ENCODE measurements at regions not wholly inside any gene's neighbourhood (a gene's known extent, or its start where the extent isn't known, plus 50 kb on each side); places are given as distances from the start of the nearest gene placed in this dataset.

DNA sequence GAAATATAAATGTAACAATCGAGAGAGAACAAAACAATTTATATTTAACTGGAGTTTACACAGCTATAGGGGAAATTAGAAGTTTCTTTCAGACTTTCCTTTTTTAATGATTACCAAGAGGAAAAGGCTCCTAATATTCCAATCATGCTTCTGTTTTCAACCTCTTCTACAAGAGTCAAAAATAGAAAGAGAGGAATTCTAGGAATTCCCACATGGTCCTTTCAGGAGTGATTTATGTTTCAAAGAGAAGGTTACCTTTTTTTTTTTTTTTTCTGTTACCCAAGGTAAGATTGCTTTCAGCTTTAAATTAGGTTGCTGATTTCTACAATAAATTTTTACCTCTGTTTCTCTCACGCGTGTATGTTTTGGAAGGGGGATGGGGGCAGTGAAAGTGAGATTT is 355.3 kb upstream of the DCBLD2 start:
- peaks cover 2% of the 10 kb centered on the region for H3K9me3 Mint-ChIP-seq
- no peaks in the 10 kb centered on the region for H3K36me3 Mint-ChIP-seq (ENCODE audit: low read depth)
- TF ChIP-seq, protein P1, sequence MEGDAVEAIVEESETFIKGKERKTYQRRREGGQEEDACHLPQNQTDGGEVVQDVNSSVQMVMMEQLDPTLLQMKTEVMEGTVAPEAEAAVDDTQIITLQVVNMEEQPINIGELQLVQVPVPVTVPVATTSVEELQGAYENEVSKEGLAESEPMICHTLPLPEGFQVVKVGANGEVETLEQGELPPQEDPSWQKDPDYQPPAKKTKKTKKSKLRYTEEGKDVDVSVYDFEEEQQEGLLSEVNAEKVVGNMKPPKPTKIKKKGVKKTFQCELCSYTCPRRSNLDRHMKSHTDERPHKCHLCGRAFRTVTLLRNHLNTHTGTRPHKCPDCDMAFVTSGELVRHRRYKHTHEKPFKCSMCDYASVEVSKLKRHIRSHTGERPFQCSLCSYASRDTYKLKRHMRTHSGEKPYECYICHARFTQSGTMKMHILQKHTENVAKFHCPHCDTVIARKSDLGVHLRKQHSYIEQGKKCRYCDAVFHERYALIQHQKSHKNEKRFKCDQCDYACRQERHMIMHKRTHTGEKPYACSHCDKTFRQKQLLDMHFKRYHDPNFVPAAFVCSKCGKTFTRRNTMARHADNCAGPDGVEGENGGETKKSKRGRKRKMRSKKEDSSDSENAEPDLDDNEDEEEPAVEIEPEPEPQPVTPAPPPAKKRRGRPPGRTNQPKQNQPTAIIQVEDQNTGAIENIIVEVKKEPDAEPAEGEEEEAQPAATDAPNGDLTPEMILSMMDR (IDR thresholded peaks at IDR 0.05): no peak
- H3K27ac Mint-ChIP-seq: no peak overlapping the region
- H3K4me3 Mint-ChIP-seq: no peak overlapping the region
- intact Hi-C loops (cut with micrococcal nuclease): no loop called here
- H3K27me3 Mint-ChIP-seq: no peaks in the 10 kb centered on the region
- ATAC-seq: no peak
- POLR2A ChIA-PET: no interaction called here
- CTCF ChIA-PET: no interaction called here
- no peaks in the 10 kb centered on the region for H3K4me1 Mint-ChIP-seq (ENCODE audit: low read depth)
- no peak for DNase-seq

DNA sequence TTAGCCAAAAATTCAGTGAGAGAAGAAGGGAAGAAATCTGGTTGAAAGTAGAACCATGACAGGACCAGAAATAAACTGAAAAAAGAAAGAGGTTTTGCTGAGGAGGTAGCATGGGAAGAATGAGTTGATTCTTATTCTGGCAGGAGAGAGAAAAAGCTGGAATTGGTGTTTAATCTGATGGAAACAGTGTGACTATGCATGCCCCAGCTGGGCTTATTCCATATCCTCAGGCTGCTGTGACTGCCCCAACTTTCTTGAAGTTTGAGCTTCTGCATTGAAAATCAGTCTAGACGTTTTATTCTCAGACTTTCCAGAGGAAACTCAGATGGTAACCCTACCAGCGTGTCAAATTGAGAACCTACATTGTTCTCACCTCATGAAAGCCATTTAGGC is 352.5 kb upstream of the DCBLD2 start:
- no peaks in the 10 kb centered on the region for H3K27me3 Mint-ChIP-seq
- H3K36me3 Mint-ChIP-seq (ENCODE audit: low read depth): no peaks in the 10 kb centered on the region
- ChIA-PET CTCF (no interaction called here), POLR2A (no interaction called here)
- TF ChIP-seq, protein P1 (IDR thresholded peaks at IDR 0.05): no peak
- H3K27ac Mint-ChIP-seq: no peak overlapping the region
- no peak overlapping the region for H3K4me3 Mint-ChIP-seq
- DNase-seq (no peak), ATAC-seq (no peak)
- no peaks in the 10 kb centered on the region for H3K4me1 Mint-ChIP-seq (ENCODE audit: low read depth)
- peaks cover 2% of the 10 kb centered on the region for H3K9me3 Mint-ChIP-seq
- intact Hi-C loops (cut with micrococcal nuclease): no loop called here

DNA sequence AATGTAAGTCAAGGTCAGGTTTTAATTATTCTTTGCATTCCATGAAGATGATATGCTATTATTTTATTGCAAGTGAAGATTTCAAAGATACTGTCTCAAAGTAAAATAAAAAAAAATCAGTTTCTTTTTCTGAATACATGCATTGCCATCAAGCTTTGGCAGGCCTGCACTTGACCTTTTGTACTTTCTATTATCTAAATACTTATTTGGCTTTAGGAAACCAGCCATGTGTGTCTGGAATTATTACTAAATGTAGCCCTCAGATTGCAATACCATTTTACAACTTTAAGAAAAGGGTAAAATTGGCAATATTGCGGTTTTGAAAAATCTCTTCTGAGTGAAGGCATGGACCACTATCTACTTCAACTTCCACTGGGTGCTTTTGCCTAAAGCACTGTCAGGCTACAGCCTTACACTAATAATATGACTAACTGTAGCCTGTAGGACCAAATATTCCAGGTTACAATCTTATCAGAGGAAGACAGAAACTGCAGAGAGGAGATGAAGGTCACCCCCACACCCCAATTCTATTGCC is 349.4 kb upstream of the DCBLD2 start:
- H3K27ac Mint-ChIP-seq: no peak overlapping the region
- CTCF ChIA-PET: no interaction called here
- no peaks in the 10 kb centered on the region for H3K36me3 Mint-ChIP-seq (ENCODE audit: low read depth)
- DNase-seq: no peak
- intact Hi-C loops (cut with micrococcal nuclease): no loop called here
- no peaks in the 10 kb centered on the region for H3K4me1 Mint-ChIP-seq (ENCODE audit: low read depth)
- no peaks in the 10 kb centered on the region for H3K27me3 Mint-ChIP-seq
- POLR2A ChIA-PET: no interaction called here
- no peaks in the 10 kb centered on the region for H3K9me3 Mint-ChIP-seq
- TF ChIP-seq, protein P1 (IDR thresholded peaks at IDR 0.05): no peak
- no peak for ATAC-seq
- no peak overlapping the region for H3K4me3 Mint-ChIP-seq

DNA sequence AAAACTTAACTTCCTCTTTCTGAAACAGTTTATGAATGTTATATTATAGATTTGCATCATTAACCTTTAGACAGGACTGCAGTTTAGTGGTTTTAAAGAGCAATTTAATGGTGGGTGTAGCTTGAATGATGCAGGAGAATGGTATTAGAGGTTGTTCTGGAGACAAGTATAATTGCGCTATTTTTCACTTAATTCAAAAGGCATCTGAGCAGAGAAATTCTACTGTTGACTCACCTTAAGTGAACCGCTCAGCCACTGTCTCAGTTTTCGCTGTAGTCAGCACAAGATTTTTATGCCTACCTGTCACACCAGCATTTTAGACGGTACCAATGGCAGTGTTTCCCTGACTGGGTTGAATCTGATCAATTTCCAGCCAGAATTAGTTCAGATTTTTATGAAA is 348.8 kb upstream of the DCBLD2 start:
- intact Hi-C loops (cut with micrococcal nuclease): no loop called here

DNA sequence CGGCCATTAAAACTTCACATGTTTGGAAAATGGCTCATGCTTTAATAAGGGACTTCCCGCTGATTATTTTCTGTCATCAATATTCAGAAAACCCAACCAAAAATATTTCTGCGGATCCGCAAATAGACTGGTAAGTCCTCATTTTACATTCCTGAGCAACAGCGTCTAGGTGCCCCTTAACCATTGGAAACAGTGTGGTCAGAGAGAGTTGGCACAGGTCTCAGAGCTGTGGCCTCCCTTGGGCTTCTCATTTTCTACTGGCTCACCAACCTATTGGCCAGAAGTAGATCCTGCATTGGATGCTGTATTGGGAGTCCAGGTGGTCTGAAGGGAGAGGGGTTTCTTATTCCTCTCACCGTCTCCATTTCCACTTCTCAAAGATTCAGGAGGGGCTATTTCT is 348.1 kb upstream of the DCBLD2 start:
- ChIA-PET POLR2A (no interaction called here), CTCF (no interaction called here)
- no peaks in the 10 kb centered on the region for H3K4me1 Mint-ChIP-seq (ENCODE audit: low read depth)
- TF ChIP-seq, protein P1 (IDR thresholded peaks at IDR 0.05): no peak
- H3K27me3 Mint-ChIP-seq: no peaks in the 10 kb centered on the region
- no peak for DNase-seq
- no peaks in the 10 kb centered on the region for H3K9me3 Mint-ChIP-seq
- no peaks in the 10 kb centered on the region for H3K36me3 Mint-ChIP-seq (ENCODE audit: low read depth)
- no peak for ATAC-seq
- intact Hi-C loops (cut with micrococcal nuclease): no loop called here
- H3K4me3 Mint-ChIP-seq: no peak overlapping the region
- H3K27ac Mint-ChIP-seq: no peak overlapping the region

More for the DNA sequence above, 348.8 kb upstream of the DCBLD2 start:
- TF ChIP-seq, protein P1 (IDR thresholded peaks at IDR 0.05): no peak
- no peak overlapping the region for H3K4me3 Mint-ChIP-seq
- H3K27ac Mint-ChIP-seq: no peak overlapping the region
- no peaks in the 10 kb centered on the region for H3K4me1 Mint-ChIP-seq (ENCODE audit: low read depth)
- DNase-seq (no peak), ATAC-seq (no peak)
- POLR2A ChIA-PET: no interaction called here
- CTCF ChIA-PET: no interaction called here
- no peaks in the 10 kb centered on the region for H3K36me3 Mint-ChIP-seq (ENCODE audit: low read depth)
- H3K9me3 Mint-ChIP-seq: no peaks in the 10 kb centered on the region
- no peaks in the 10 kb centered on the region for H3K27me3 Mint-ChIP-seq
